IMR-90 (cell line): ENCODE measurements at regions not wholly inside any gene's neighbourhood (a gene's known extent, or its start where the extent isn't known, plus 50 kb on each side); places are given as distances from the start of the nearest gene placed in this dataset.

Experiments used
- CTCF ChIP-seq: conservative IDR thresholded peaks from 2 replicates; pipeline ENCODE4 v1.5.1; 2012; ENCODE audit warnings: mild to moderate bottlenecking, low read depth, low read length, improper control_type of control experiment
- ELK1 ChIP-seq: fragments of 150-350 bp; IDR thresholded peaks from 2 replicates; pipeline ENCODE4 v1.6.1; 2016; ENCODE audit warnings: low read depth, mild to moderate bottlenecking, low read length, moderate library complexity, borderline replicate concordance
- MXI1 ChIP-seq: IDR thresholded peaks from 2 replicates; pipeline ENCODE4 v1.6.1; 2012; ENCODE audit warnings: low read depth, mild to moderate bottlenecking, low read length, moderate library complexity, borderline replicate concordance
- NFE2L2 ChIP-seq: fragments of 150-350 bp; IDR thresholded peaks from 2 replicates; pipeline ENCODE4 v1.6.1; 2016; ENCODE audit warnings: low read depth, mild to moderate bottlenecking, low read length
- POLR2A ChIP-seq: IDR thresholded peaks from 2 replicates; pipeline ENCODE4 v1.6.1; 2012; ENCODE audit warnings: mild to moderate bottlenecking, low read depth, low read length
- RAD21 ChIP-seq: IDR thresholded peaks from 2 replicates; pipeline ENCODE4 v1.6.1; 2012; ENCODE audit warnings: low read length, improper control_type of control experiment
- RCOR1 ChIP-seq: IDR thresholded peaks from 2 replicates; pipeline ENCODE4 v1.6.1; 2012; ENCODE audit warnings: mild to moderate bottlenecking, low read length, improper control_type of control experiment; ENCODE audit not compliant: insufficient replicate concordance
- RFX5 ChIP-seq: IDR thresholded peaks from 2 replicates; pipeline ENCODE4 v1.8.0; 2012; ENCODE audit warnings: low read depth, mild to moderate bottlenecking, low read length, moderate library complexity
- SMC3 ChIP-seq: fragments of 150-350 bp; IDR thresholded peaks from 2 replicates; pipeline ENCODE4 v1.6.1; 2016; ENCODE audit warnings: low read depth, mild to moderate bottlenecking, antibody characterized with exemption, low read length, moderate library complexity

- TF ChIP-seq SMC3 (no peak), CTCF (no peak), POLR2A (no peak), MXI1 (no peak), ELK1 (no peak), NFE2L2 (no peak), RFX5 (no peak), RCOR1 (no peak), RAD21 (no peak)
These were observed 103.4 kb upstream of the RMST start for GRCh38 chr12:97359021-97359690.
